DND-41 (cell line): ENCODE measurements at regions not wholly inside any gene's neighbourhood (a gene's known extent, or its start where the extent isn't known, plus 50 kb on each side); places are given as distances from the start of the nearest gene placed in this dataset.
"Not testable (repeated sequence)": the region's sequence is repeated elsewhere in the genome, so short reads cannot be mapped to it uniquely, and the experiment has no call there.

ENCODE experiments used
- ATAC-seq: fragments of 200-7000 bp; cut with Tn5 transposase; 3 replicates; pipeline ENCODE4 v1.9.1; 2021; ENCODE audit warnings: low read depth; ENCODE audit not compliant: insufficient read depth
- DNase-seq: peaks from one replicate; pipeline ENCODE4 v3.0.0-alpha.2; 2020
- H2AFZ ChIP-seq: 2 replicates; pipeline ENCODE4 v1.6.0; 2012; ENCODE audit warnings: low read depth, low read length
- H3K27ac ChIP-seq: 2 replicates; pipeline ENCODE4 v1.5.1; 2012; ENCODE audit warnings: low read length, inconsistent platforms
- H3K27me3 ChIP-seq: fragments of 200-600 bp; sonication (generic); 2 replicates; pipeline ENCODE4 v1.6.0; 2012; ENCODE audit warnings: low read length, mild to moderate bottlenecking, inconsistent platforms; ENCODE audit not compliant: insufficient read depth, poor library complexity
- H3K36me3 ChIP-seq: 2 replicates; pipeline ENCODE4 v1.5.1; 2012; ENCODE audit warnings: low read length, inconsistent platforms; ENCODE audit not compliant: insufficient read depth
- H3K4me1 ChIP-seq: 2 replicates; pipeline ENCODE4 v1.5.1; 2012; ENCODE audit warnings: mild to moderate bottlenecking, low read length; ENCODE audit not compliant: insufficient read depth
- H3K4me2 ChIP-seq: 2 replicates; pipeline ENCODE4 v1.6.0; 2012; ENCODE audit warnings: mild to moderate bottlenecking, moderate library complexity, low read length, inconsistent platforms; ENCODE audit not compliant: insufficient read depth
- H3K4me3 ChIP-seq, 2 experiments: fragments of 200-600 bp in 1 of 2; shearing (Covaris generic) in 1 of 2; 2 replicates each; pipeline ENCODE4 v1.5.1; 2012 to 2016; ENCODE audit warnings: inconsistent platforms in 2 of 2, low read length in 2 of 2, mild to moderate bottlenecking in 2 of 2, low read depth in 1 of 2, moderate library complexity in 1 of 2
- H3K79me2 ChIP-seq: 2 replicates; pipeline ENCODE4 v1.6.0; 2012; ENCODE audit warnings: low read length, inconsistent platforms; ENCODE audit not compliant: insufficient read depth
- H3K9ac ChIP-seq: 2 replicates; pipeline ENCODE4 v1.6.0; 2012; ENCODE audit warnings: low read depth, mild to moderate bottlenecking, inconsistent platforms, low read length, moderate library complexity
- H3K9me3 ChIP-seq: 2 replicates; pipeline ENCODE4 v1.5.1; 2012; ENCODE audit warnings: low read length, moderate library complexity, mild to moderate bottlenecking, inconsistent platforms; ENCODE audit not compliant: insufficient read depth, severe bottlenecking
- H4K20me1 ChIP-seq: 2 replicates; pipeline ENCODE4 v1.6.0; 2012; ENCODE audit warnings: low read length; ENCODE audit not compliant: insufficient read depth
- EZH2 ChIP-seq: IDR thresholded peaks from 3 replicates; pipeline ENCODE4 v1.6.1; 2012; ENCODE audit warnings: borderline replicate concordance, low read depth, mild to moderate bottlenecking, moderate library complexity, low read length, inconsistent platforms; ENCODE audit not compliant: severe bottlenecking
- TF ChIP-seq, protein P1 (sequence below): IDR thresholded peaks from 2 replicates; pipeline ENCODE4 v1.5.1; 2012; ENCODE audit warnings: borderline replicate concordance, low read length, moderate library complexity, mild to moderate bottlenecking; ENCODE audit not compliant: poor library complexity, severe bottlenecking; ENCODE audit errors: extremely low read depth

GRCh38 chr18:53843113-53843760, 381.2 kb downstream of the MBD2 start:
- no peak for TF ChIP-seq EZH2
- H3K4me1 ChIP-seq: no peaks in the 10 kb centered on the region
- no peak for ATAC-seq
- no peak overlapping the region for H2AFZ ChIP-seq
- no peak overlapping the region for H3K9ac ChIP-seq
- H3K4me3 ChIP-seq: no peak overlapping the region
- H3K27ac ChIP-seq: no peak overlapping the region
- H4K20me1 ChIP-seq: no peaks in the 10 kb centered on the region
- H3K36me3 ChIP-seq: no peaks in the 10 kb centered on the region
- no peak for DNase-seq
- H3K4me2 ChIP-seq: no peak overlapping the region
- H3K9me3 ChIP-seq: no peaks in the 10 kb centered on the region
- H3K79me2 ChIP-seq: no peaks in the 10 kb centered on the region
- no peaks in the 10 kb centered on the region for H3K27me3 ChIP-seq

DNA sequence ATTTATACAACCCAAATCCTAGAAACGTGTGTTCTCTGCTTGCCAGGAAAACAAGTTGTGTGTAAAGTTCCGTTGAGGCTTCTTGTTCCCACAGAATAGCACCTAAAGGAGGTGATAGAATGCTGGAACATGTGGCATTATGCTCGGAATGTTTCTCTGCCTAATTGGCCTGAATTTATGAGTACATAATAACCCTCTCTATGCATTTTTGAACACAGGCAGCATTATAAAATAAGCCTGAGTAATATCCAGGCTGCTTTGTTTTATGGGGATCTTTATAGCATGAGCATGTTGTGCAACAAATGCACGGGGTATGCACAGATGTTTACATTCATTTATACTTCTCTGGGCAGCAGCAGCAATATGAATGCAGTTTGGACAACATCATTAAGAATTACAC, 385.7 kb downstream of the MBD2 start:
- Histone ChIP-seq H3K79me2 (no peaks in the 10 kb centered on the region), H3K36me3 (no peaks in the 10 kb centered on the region), H3K27me3 (no peaks in the 10 kb centered on the region), H3K9me3 (peaks cover 14% of the 10 kb centered on the region), H3K4me3 (no peak overlapping the region), H2AFZ (no peak overlapping the region), H3K4me1 (no peaks in the 10 kb centered on the region), H3K4me2 (no peak overlapping the region), H3K9ac (no peak overlapping the region), H3K27ac (no peak overlapping the region), H4K20me1 (no peaks in the 10 kb centered on the region)
- no peak for DNase-seq
- TF ChIP-seq EZH2: no peak
- TF ChIP-seq, protein P1, sequence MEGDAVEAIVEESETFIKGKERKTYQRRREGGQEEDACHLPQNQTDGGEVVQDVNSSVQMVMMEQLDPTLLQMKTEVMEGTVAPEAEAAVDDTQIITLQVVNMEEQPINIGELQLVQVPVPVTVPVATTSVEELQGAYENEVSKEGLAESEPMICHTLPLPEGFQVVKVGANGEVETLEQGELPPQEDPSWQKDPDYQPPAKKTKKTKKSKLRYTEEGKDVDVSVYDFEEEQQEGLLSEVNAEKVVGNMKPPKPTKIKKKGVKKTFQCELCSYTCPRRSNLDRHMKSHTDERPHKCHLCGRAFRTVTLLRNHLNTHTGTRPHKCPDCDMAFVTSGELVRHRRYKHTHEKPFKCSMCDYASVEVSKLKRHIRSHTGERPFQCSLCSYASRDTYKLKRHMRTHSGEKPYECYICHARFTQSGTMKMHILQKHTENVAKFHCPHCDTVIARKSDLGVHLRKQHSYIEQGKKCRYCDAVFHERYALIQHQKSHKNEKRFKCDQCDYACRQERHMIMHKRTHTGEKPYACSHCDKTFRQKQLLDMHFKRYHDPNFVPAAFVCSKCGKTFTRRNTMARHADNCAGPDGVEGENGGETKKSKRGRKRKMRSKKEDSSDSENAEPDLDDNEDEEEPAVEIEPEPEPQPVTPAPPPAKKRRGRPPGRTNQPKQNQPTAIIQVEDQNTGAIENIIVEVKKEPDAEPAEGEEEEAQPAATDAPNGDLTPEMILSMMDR: no peak
- ATAC-seq: no peak

DNA sequence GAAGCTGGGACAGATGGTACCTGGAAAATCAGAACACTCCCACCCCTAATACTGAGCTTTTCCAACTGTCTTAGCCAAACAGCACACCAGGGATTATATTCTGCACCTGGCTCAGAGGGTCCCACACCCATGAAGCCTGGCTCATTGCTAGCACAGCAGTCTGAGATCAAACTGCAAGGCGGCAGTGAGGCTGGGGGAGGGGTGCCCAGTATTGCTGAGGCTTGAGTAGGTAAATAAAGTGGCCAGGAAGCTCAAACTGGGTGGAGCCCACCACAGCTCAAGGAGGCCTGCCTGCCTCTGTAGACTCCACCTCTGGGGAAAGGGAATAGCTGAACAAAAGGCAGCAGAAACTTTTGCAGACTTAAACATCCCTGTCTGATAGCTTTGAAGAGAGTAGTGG, 403.3 kb downstream of the MBD2 start:
- H3K27me3 ChIP-seq, H3K36me3 ChIP-seq, H3K4me3 ChIP-seq, H3K79me2 ChIP-seq, H3K27ac ChIP-seq, H2AFZ ChIP-seq, H3K4me2 ChIP-seq, H3K9ac ChIP-seq, DNase-seq, H3K9me3 ChIP-seq, ATAC-seq, H4K20me1 ChIP-seq, H3K4me1 ChIP-seq: not testable (repeated sequence)

DNA sequence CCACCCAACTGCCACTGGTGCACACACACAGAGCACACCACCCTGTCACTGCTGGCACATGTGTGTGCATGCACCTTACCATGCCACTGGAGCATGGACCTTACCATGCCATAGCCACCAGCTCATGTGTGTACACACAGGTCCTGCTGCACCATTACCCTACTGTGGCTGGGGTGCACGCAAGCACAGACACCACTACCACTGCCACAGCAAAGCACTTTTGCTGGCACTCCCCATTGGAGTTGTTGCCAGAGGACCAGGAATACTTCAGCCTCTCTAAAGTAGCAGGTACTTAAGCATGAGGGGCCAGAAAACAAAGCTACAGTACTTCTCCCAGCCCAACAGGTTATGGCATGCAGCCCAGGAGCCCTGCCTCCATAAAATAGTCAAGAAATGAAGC, 404.8 kb downstream of the MBD2 start:
- no peak for DNase-seq
- Histone ChIP-seq H3K27me3 (no peaks in the 10 kb centered on the region), H4K20me1 (no peaks in the 10 kb centered on the region), H3K4me1 (no peaks in the 10 kb centered on the region), H3K4me2 (no peak overlapping the region), H3K9ac (no peak overlapping the region), H3K4me3 (no peak overlapping the region), H3K27ac (no peak overlapping the region), H2AFZ (no peak overlapping the region), H3K36me3 (no peaks in the 10 kb centered on the region), H3K9me3 (no peaks in the 10 kb centered on the region), H3K79me2 (no peaks in the 10 kb centered on the region)
- TF ChIP-seq, protein P1: no peak
- no peak for TF ChIP-seq EZH2
- no peak for ATAC-seq
